ENCODE measurements at regions not wholly inside any gene's neighbourhood (a gene's known extent, or its start where the extent isn't known, plus 50 kb on each side); places are given as distances from the start of the nearest gene placed in this dataset.

GRCh38 chr4:62226082-62226481, 1026.0 kb downstream of the ADGRL3 start:
- ATAC-seq = no peak
- H3K27me3 Mint-ChIP-seq = no peaks in the 10 kb centered on the region
- POLR2A ChIA-PET = no interaction called here
- peaks cover 2 to 18% (median 7%) of the 10 kb centered on the region in 9 donors for H3K9me3 Mint-ChIP-seq
- no peaks in the 10 kb centered on the region for H3K4me1 Mint-ChIP-seq
- H3K4me3 Mint-ChIP-seq = no peak overlapping the region
- no peaks in the 10 kb centered on the region for H3K36me3 Mint-ChIP-seq
- no peak overlapping the region for H3K27ac Mint-ChIP-seq
- DNase-seq = no peak

GRCh38 chr4:62222121-62222520, 1022.0 kb downstream of the ADGRL3 start:
- POLR2A ChIA-PET = no interaction called here
- no peaks in the 10 kb centered on the region for H3K27me3 Mint-ChIP-seq
- no peak overlapping the region for H3K4me3 Mint-ChIP-seq
- H3K4me1 Mint-ChIP-seq = no peaks in the 10 kb centered on the region
- H3K36me3 Mint-ChIP-seq = no peaks in the 10 kb centered on the region
- H3K27ac Mint-ChIP-seq = no peak overlapping the region
- no peak for ATAC-seq
- H3K9me3 Mint-ChIP-seq = peaks cover 0 to 21% (median 12%) of the 10 kb centered on the region in 9 donors
- DNase-seq = no peak

- DNase-seq (no peak), ATAC-seq (no peak)
- POLR2A ChIA-PET = no interaction called here
- Mint-ChIP-seq H3K27me3 (no peaks in the 10 kb centered on the region), H3K36me3 (no peaks in the 10 kb centered on the region), H3K9me3 (peaks cover 0 to 23% (median 9%) of the 10 kb centered on the region in 9 donors), H3K4me1 (no peaks in the 10 kb centered on the region), H3K4me3 (no peak overlapping the region), H3K27ac (no peak overlapping the region)
These were observed 1010.4 kb downstream of the ADGRL3 start for GRCh38 chr4:62210486-62210885.

- Mint-ChIP-seq H3K27ac (no peak overlapping the region), H3K27me3 (no peaks in the 10 kb centered on the region), H3K4me1 (no peaks in the 10 kb centered on the region), H3K9me3 (peaks cover 0 to 21% (median 9%) of the 10 kb centered on the region in 9 donors), H3K36me3 (no peaks in the 10 kb centered on the region), H3K4me3 (no peak overlapping the region)
- DNase-seq (no peak), ATAC-seq (no peak)
- POLR2A ChIA-PET = no interaction called here
These were observed 1009.8 kb downstream of the ADGRL3 start for GRCh38 chr4:62209757-62210485.

GRCh38 chr4:62208921-62209320, 1008.8 kb downstream of the ADGRL3 start:
- Mint-ChIP-seq H3K27me3 (no peaks in the 10 kb centered on the region), H3K4me1 (no peaks in the 10 kb centered on the region), H3K27ac (no peak overlapping the region), H3K9me3 (peaks cover 0 to 25% (median 10%) of the 10 kb centered on the region in 9 donors), H3K36me3 (no peaks in the 10 kb centered on the region), H3K4me3 (no peak overlapping the region)
- DNase-seq (no peak), ATAC-seq (no peak)
- POLR2A ChIA-PET = no interaction called here

- ATAC-seq (no peak), DNase-seq (no peak)
- POLR2A ChIA-PET = no interaction called here
- Mint-ChIP-seq H3K4me1 (no peaks in the 10 kb centered on the region), H3K9me3 (peaks cover 0 to 39% (median 11%) of the 10 kb centered on the region in 9 donors), H3K36me3 (no peaks in the 10 kb centered on the region), H3K27ac (no peak overlapping the region), H3K4me3 (no peak overlapping the region), H3K27me3 (no peaks in the 10 kb centered on the region)
These were observed 1004.0 kb downstream of the ADGRL3 start for GRCh38 chr4:62204136-62204535.

- no peaks in the 10 kb centered on the region for H3K36me3 Mint-ChIP-seq
- peaks cover 0 to 37% (median 6%) of the 10 kb centered on the region in 9 donors for H3K9me3 Mint-ChIP-seq
- H3K4me3 Mint-ChIP-seq = no peak overlapping the region
- H3K27ac Mint-ChIP-seq = no peak overlapping the region
- ATAC-seq = no peak
- DNase-seq = no peak
- no peaks in the 10 kb centered on the region for H3K4me1 Mint-ChIP-seq
- H3K27me3 Mint-ChIP-seq = no peaks in the 10 kb centered on the region
- POLR2A ChIA-PET = no interaction called here
These were observed 999.2 kb downstream of the ADGRL3 start for GRCh38 chr4:62199291-62199810.

GRCh38 chr4:62196338-62196737, 996.2 kb downstream of the ADGRL3 start:
- peaks cover 0 to 29% (median 4%) of the 10 kb centered on the region in 9 donors for H3K9me3 Mint-ChIP-seq
- POLR2A ChIA-PET = no interaction called here
- H3K4me3 Mint-ChIP-seq = no peak overlapping the region
- H3K27ac Mint-ChIP-seq = no peak overlapping the region
- DNase-seq = no peak
- ATAC-seq = no peak
- no peaks in the 10 kb centered on the region for H3K27me3 Mint-ChIP-seq
- H3K4me1 Mint-ChIP-seq = no peaks in the 10 kb centered on the region
- no peaks in the 10 kb centered on the region for H3K36me3 Mint-ChIP-seq

GRCh38 chr4:62194342-62194741, 994.2 kb downstream of the ADGRL3 start:
- Mint-ChIP-seq H3K27ac (no peak overlapping the region), H3K27me3 (no peaks in the 10 kb centered on the region), H3K4me3 (no peak overlapping the region), H3K4me1 (no peaks in the 10 kb centered on the region), H3K9me3 (peaks cover 0 to 29% (median 4%) of the 10 kb centered on the region in 9 donors), H3K36me3 (no peaks in the 10 kb centered on the region)
- no peak for ATAC-seq
- no peak for DNase-seq
- POLR2A ChIA-PET = no interaction called here

GRCh38 chr4:62193761-62194160, 993.6 kb downstream of the ADGRL3 start:
- H3K4me1 Mint-ChIP-seq = no peaks in the 10 kb centered on the region
- ATAC-seq = no peak
- H3K36me3 Mint-ChIP-seq = no peaks in the 10 kb centered on the region
- no peaks in the 10 kb centered on the region for H3K27me3 Mint-ChIP-seq
- H3K4me3 Mint-ChIP-seq = no peak overlapping the region
- DNase-seq = no peak
- POLR2A ChIA-PET = no interaction called here
- H3K27ac Mint-ChIP-seq = no peak overlapping the region
- H3K9me3 Mint-ChIP-seq = peaks cover 0 to 29% (median 3%) of the 10 kb centered on the region in 9 donors

GRCh38 chr4:62191451-62192240, 991.5 kb downstream of the ADGRL3 start:
- Mint-ChIP-seq H3K4me3 (no peak overlapping the region), H3K4me1 (no peaks in the 10 kb centered on the region), H3K9me3 (peaks cover 0 to 33% (median 10%) of the 10 kb centered on the region in 9 donors), H3K27ac (no peak overlapping the region), H3K27me3 (no peaks in the 10 kb centered on the region), H3K36me3 (no peaks in the 10 kb centered on the region)
- POLR2A ChIA-PET = no interaction called here
- no peak for ATAC-seq
- DNase-seq = no peak

- DNase-seq = no peak
- Mint-ChIP-seq H3K9me3 (peaks cover 0 to 17% (median 6%) of the 10 kb centered on the region in 9 donors), H3K27me3 (no peaks in the 10 kb centered on the region), H3K4me3 (no peak overlapping the region), H3K36me3 (no peaks in the 10 kb centered on the region), H3K27ac (no peak overlapping the region), H3K4me1 (no peaks in the 10 kb centered on the region)
- ATAC-seq = no peak
- POLR2A ChIA-PET = no interaction called here
These were observed 970.1 kb downstream of the ADGRL3 start for GRCh38 chr4:62170235-62170634.

GRCh38 chr4:62168681-62169080, 968.6 kb downstream of the ADGRL3 start:
- H3K27ac Mint-ChIP-seq = no peak overlapping the region

More at GRCh38 chr4:62168681-62169080, 968.6 kb downstream of the ADGRL3 start:
- Mint-ChIP-seq H3K9me3 (peaks cover 0 to 25% (median 12%) of the 10 kb centered on the region in 9 donors), H3K27me3 (no peaks in the 10 kb centered on the region), H3K4me3 (no peak overlapping the region), H3K4me1 (no peaks in the 10 kb centered on the region), H3K36me3 (no peaks in the 10 kb centered on the region)
- DNase-seq (no peak), ATAC-seq (no peak)
- POLR2A ChIA-PET = no interaction called here
